ENCODE measurements at regions not wholly inside any gene's neighbourhood (a gene's known extent, or its start where the extent isn't known, plus 50 kb on each side); places are given as distances from the start of the nearest gene placed in this dataset.
"Not testable (repeated sequence)": the region's sequence is repeated elsewhere in the genome, so short reads cannot be mapped to it uniquely, and the experiment has no call there.

- intact Hi-C loops (cut with micrococcal nuclease), result no loop called here
- Mint-ChIP-seq H3K9me3 (peaks cover 19% of the 10 kb centered on the region), H3K4me3 (no peak overlapping the region), H3K4me1 (no peaks in the 10 kb centered on the region), H3K27ac (no peak overlapping the region), H3K36me3 (ENCODE audit: low read depth) (no peaks in the 10 kb centered on the region), H3K27me3 (peaks cover 10% of the 10 kb centered on the region)
- DNase-seq (no peak), ATAC-seq (ENCODE audit: low read depth) (no peak)
- ChIA-PET POLR2A (no interaction called here), CTCF (no interaction called here)
- no peak for TF ChIP-seq CTCF (IDR thresholded peaks at IDR 0.05)
Observed at GRCh38 chr7:156505876-156506275, 134.7 kb upstream of the RNF32 start.

DNA sequence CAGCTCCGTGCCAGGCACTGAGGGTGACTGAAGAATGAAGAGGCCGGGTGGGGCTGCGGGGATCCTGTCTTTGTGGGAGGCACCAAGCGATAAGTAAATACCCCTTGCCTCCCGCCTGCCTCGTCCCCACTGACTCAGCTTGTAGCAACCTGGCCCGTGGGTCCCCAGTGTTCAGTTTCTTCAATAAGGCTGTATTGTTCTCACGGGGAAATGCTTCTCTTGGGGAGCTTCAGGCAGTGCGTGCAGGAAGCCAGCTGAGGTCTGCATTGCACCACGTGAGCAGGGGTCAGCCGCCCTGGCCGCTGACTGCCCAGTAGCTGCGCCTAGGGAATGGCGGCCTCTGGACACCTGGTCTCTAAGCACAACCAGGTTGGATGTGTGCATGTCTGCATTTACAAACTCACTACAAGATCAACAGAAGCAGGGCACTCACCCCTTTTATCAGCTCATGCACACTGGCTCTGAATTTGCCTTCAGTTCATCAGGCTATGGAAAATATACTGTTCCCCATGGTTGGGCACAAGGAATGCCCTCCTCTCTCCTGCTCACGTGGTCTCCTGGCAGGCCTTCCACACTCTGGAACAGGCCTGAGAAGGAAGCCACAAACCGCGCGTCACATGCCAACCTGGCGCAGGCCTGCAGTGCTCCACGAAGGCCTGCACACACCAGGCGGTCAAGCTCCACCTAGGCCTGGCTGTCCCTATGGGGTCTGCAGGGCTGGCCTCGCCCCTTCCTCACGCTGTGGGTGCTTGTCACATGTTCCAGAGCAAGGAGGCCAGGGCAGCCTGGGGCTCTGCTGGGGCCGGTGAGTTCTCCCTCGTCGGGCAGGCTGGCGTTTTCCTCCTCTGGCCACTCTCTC, 135.7 kb upstream of the RNF32 start:
- ChIA-PET CTCF (no interaction called here), POLR2A (no interaction called here)
- no peak for TF ChIP-seq CTCF (IDR thresholded peaks at IDR 0.05)
- DNase-seq (no peak), ATAC-seq (ENCODE audit: low read depth) (no peak)
- Mint-ChIP-seq H3K27ac (no peak overlapping the region), H3K4me3 (no peak overlapping the region), H3K4me1 (no peaks in the 10 kb centered on the region), H3K36me3 (ENCODE audit: low read depth) (no peaks in the 10 kb centered on the region), H3K9me3 (peaks cover 18% of the 10 kb centered on the region), H3K27me3 (peaks cover 10% of the 10 kb centered on the region)
- intact Hi-C loops (cut with micrococcal nuclease), result no loop called here

GRCh38 chr7:156504006-156504405, 136.6 kb upstream of the RNF32 start:
- ChIA-PET POLR2A (no interaction called here), CTCF (no interaction called here)
- TF ChIP-seq CTCF (IDR thresholded peaks at IDR 0.05), result no peak
- H3K4me1 Mint-ChIP-seq, result no peaks in the 10 kb centered on the region
- H3K4me3 Mint-ChIP-seq, result no peak overlapping the region
- no peak for ATAC-seq (ENCODE audit: low read depth)
- peaks cover 10% of the 10 kb centered on the region for H3K27me3 Mint-ChIP-seq
- H3K36me3 Mint-ChIP-seq (ENCODE audit: low read depth), result no peaks in the 10 kb centered on the region
- no peak overlapping the region for H3K27ac Mint-ChIP-seq
- DNase-seq, result no peak
- peaks cover 12% of the 10 kb centered on the region for H3K9me3 Mint-ChIP-seq
- intact Hi-C loops (cut with micrococcal nuclease), result no loop called here

DNA sequence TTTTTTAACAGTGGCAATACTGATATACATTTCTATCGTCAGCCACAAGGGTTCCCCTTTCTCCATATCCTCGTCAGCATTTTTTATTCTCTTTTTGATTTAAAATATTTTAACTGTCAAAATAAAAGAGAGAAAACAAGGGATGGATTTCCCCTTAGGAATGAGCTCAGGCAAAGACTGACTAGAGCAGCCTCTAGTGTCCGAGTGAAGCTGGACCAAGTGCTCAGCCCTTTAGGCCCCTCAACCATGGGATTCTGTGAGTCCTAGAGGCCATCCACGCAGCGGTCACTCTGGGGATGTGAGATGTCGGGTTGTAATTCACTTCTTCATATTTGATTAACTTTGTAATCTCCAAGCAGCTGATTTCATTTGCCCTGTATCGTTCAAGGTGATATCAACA, 137.4 kb upstream of the RNF32 start:
- CTCF ChIA-PET, result no interaction called here

DNA sequence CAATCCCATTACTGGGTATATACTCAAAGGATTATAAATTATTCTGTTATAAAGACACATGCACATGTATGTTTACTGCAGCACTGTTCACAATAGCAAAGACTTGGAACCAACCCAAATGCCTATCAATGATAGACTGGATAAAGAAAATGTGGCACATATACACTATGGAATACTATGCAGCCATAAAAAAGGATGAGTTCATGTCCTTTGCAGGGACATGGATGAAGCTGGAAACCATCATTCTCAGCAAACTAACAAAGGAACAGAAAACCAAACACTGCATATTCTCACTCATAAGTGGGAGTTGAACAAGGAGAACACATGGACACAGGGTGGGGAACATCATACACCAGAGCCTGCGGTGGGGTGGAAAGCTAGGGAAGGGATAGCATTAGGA, 138.8 kb upstream of the RNF32 start:
- H3K4me3 Mint-ChIP-seq; H3K27ac Mint-ChIP-seq; H3K36me3 Mint-ChIP-seq (ENCODE audit: low read depth): not testable (repeated sequence)

More for the DNA sequence above, 137.4 kb upstream of the RNF32 start:
- H3K36me3 Mint-ChIP-seq (ENCODE audit: low read depth), result no peaks in the 10 kb centered on the region
- H3K4me1 Mint-ChIP-seq, result no peaks in the 10 kb centered on the region
- DNase-seq (no peak), ATAC-seq (ENCODE audit: low read depth) (no peak)
- no peak overlapping the region for H3K27ac Mint-ChIP-seq
- no peak overlapping the region for H3K4me3 Mint-ChIP-seq
- peaks cover 10% of the 10 kb centered on the region for H3K27me3 Mint-ChIP-seq
- peaks cover 6% of the 10 kb centered on the region for H3K9me3 Mint-ChIP-seq
- TF ChIP-seq CTCF (IDR thresholded peaks at IDR 0.05), result no peak
- intact Hi-C loops (cut with micrococcal nuclease), result no loop called here
- POLR2A ChIA-PET, result no interaction called here

More for the DNA sequence above, 138.8 kb upstream of the RNF32 start:
- intact Hi-C loops (cut with micrococcal nuclease); ATAC-seq (ENCODE audit: low read depth); CTCF ChIA-PET; H3K4me1 Mint-ChIP-seq; H3K9me3 Mint-ChIP-seq; H3K27me3 Mint-ChIP-seq; DNase-seq; POLR2A ChIA-PET: not testable (repeated sequence)

Data from activated B cell treated with CpG ODN at 0.5 μM for 24 hours (primary cell).